ENCODE measurements at regions not wholly inside any gene's neighbourhood (a gene's known extent, or its start where the extent isn't known, plus 50 kb on each side); places are given as distances from the start of the nearest gene placed in this dataset.

GRCh38 chr1:188426561-188426960, 1597.8 kb downstream of the PLA2G4A start:
- TF ChIP-seq YY1 (IDR thresholded peaks at IDR 0.05; ENCODE audit: low read depth) (no peak), TCF12 (IDR thresholded peaks at IDR 0.05; ENCODE audit: low read depth) (no peak), EGR1 (IDR thresholded peaks at IDR 0.05) (no peak), EP300 (IDR thresholded peaks at IDR 0.05; ENCODE audit: borderline replicate concordance) (no peak)
- TF ChIP-seq, protein P1, sequence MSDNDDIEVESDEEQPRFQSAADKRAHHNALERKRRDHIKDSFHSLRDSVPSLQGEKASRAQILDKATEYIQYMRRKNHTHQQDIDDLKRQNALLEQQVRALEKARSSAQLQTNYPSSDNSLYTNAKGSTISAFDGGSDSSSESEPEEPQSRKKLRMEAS (IDR thresholded peaks at IDR 0.05): no peak
- TF ChIP-seq, protein P2, sequence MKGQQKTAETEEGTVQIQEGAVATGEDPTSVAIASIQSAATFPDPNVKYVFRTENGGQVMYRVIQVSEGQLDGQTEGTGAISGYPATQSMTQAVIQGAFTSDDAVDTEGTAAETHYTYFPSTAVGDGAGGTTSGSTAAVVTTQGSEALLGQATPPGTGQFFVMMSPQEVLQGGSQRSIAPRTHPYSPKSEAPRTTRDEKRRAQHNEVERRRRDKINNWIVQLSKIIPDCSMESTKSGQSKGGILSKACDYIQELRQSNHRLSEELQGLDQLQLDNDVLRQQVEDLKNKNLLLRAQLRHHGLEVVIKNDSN (IDR thresholded peaks at IDR 0.05): no peak
- TF ChIP-seq, protein P3, sequence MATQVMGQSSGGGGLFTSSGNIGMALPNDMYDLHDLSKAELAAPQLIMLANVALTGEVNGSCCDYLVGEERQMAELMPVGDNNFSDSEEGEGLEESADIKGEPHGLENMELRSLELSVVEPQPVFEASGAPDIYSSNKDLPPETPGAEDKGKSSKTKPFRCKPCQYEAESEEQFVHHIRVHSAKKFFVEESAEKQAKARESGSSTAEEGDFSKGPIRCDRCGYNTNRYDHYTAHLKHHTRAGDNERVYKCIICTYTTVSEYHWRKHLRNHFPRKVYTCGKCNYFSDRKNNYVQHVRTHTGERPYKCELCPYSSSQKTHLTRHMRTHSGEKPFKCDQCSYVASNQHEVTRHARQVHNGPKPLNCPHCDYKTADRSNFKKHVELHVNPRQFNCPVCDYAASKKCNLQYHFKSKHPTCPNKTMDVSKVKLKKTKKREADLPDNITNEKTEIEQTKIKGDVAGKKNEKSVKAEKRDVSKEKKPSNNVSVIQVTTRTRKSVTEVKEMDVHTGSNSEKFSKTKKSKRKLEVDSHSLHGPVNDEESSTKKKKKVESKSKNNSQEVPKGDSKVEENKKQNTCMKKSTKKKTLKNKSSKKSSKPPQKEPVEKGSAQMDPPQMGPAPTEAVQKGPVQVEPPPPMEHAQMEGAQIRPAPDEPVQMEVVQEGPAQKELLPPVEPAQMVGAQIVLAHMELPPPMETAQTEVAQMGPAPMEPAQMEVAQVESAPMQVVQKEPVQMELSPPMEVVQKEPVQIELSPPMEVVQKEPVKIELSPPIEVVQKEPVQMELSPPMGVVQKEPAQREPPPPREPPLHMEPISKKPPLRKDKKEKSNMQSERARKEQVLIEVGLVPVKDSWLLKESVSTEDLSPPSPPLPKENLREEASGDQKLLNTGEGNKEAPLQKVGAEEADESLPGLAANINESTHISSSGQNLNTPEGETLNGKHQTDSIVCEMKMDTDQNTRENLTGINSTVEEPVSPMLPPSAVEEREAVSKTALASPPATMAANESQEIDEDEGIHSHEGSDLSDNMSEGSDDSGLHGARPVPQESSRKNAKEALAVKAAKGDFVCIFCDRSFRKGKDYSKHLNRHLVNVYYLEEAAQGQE (IDR thresholded peaks at IDR 0.05; ENCODE audit: low read depth): no peak
